Amygdala (tissue), 56 donors: ENCODE measurements at regions not wholly inside any gene's neighbourhood (a gene's known extent, or its start where the extent isn't known, plus 50 kb on each side); places are given as distances from the start of the nearest gene placed in this dataset.
"Not testable (repeated sequence)": the region's sequence is repeated elsewhere in the genome, so short reads cannot be mapped to it uniquely, and the experiment has no call there.

Experiments
- DNase-seq, 56 donors: peaks; one replicate each; lab custom pipeline; 2025; lab: John Stamatoyannopoulos, UW

- DNase-seq = no peak
Measured at GRCh38 chr3:17928502-17929145, 186.2 kb upstream of the TBC1D5 start.

GRCh38 chr3:17927036-17927435 is 184.6 kb upstream of the TBC1D5 start:
- DNase-seq = no peak

- no peak for DNase-seq
Measured at GRCh38 chr3:17915341-17915740, 172.9 kb upstream of the TBC1D5 start.

GRCh38 chr3:17913359-17913758 is 170.9 kb upstream of the TBC1D5 start:
- DNase-seq = no peak

GRCh38 chr3:17911986-17912760 is 169.7 kb upstream of the TBC1D5 start:
- DNase-seq = no peak

GRCh38 chr3:17910922-17911321 is 168.5 kb upstream of the TBC1D5 start:
- DNase-seq = no peak

GRCh38 chr3:17909714-17910113 is 167.3 kb upstream of the TBC1D5 start:
- DNase-seq = no peak

GRCh38 chr3:17908399-17909191 is 166.2 kb upstream of the TBC1D5 start:
- no peak for DNase-seq

GRCh38 chr3:17905996-17906395 is 163.6 kb upstream of the TBC1D5 start:
- peak in 1 of 56 donors; percentile 2 for DNase-seq

- DNase-seq = no peak
Measured at GRCh38 chr3:17901893-17902292, 159.5 kb upstream of the TBC1D5 start.

- DNase-seq = peak in 6 of 56 donors; percentile 0 to 44 (median 4)
Measured at GRCh38 chr3:17894434-17895060, 152.1 kb upstream of the TBC1D5 start.

- DNase-seq = no peak
Measured at GRCh38 chr3:17891139-17891856, 148.9 kb upstream of the TBC1D5 start.

- DNase-seq = no peak
Measured at GRCh38 chr3:17885986-17886385, 143.6 kb upstream of the TBC1D5 start.

GRCh38 chr3:17882981-17883380 is 140.6 kb upstream of the TBC1D5 start:
- DNase-seq = no peak

GRCh38 chr3:17877299-17877698 is 134.9 kb upstream of the TBC1D5 start:
- no peak for DNase-seq

- DNase-seq = no peak
Measured at GRCh38 chr3:17874636-17875035, 132.2 kb upstream of the TBC1D5 start.

- DNase-seq = no peak
Measured at GRCh38 chr3:17872457-17872856, 130.0 kb upstream of the TBC1D5 start.

- DNase-seq = no peak
Measured at GRCh38 chr3:17865631-17866030, 123.2 kb upstream of the TBC1D5 start.

- DNase-seq = no peak
Measured at GRCh38 chr3:17861476-17861875, 119.0 kb upstream of the TBC1D5 start.

GRCh38 chr3:17860840-17861471 is 118.5 kb upstream of the TBC1D5 start:
- not testable (repeated sequence) for DNase-seq
